GM19035 (cell line): ENCODE measurements at regions not wholly inside any gene's neighbourhood (a gene's known extent, or its start where the extent isn't known, plus 50 kb on each side); places are given as distances from the start of the nearest gene placed in this dataset.

Source experiments
- ATAC-seq: cut with Tn5 transposase; IDR thresholded peaks from one replicate; pipeline ENCODE4 v1.9.1; 2021; ENCODE audit not compliant: unreplicated experiment

DNA sequence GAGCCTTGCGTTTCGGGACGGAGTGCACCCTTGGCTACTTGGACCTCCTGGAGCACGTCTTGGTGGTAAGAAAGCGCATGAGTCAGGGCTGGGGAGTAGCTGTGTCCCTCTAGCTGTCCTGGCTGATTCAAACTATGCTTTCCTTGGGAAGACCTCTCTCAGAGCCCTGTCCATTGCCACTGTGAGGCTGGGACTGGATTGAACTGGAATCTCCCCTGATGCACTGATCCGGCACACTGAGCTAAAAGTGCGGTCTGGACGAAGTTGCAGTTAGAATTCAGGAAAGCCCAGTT lies 232.6 kb upstream of the TPM1 start:
- ATAC-seq = no peak

DNA sequence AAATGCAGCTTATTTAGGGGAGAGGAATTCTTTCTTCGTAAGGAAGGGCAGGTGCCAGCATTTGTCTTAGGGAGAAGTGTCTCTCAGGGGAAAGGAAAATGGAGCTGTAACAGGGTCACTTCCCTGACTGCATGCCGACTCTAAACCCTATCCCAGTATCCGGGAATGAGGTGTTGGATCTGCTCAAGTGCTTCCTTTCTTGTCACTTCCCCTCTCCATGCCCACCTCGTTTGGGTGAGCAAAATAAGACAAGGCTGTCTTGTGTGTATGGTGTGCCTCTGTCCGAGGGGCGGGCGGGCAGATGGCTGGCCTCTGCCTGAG lies 230.1 kb upstream of the TPM1 start:
- no peak for ATAC-seq

DNA sequence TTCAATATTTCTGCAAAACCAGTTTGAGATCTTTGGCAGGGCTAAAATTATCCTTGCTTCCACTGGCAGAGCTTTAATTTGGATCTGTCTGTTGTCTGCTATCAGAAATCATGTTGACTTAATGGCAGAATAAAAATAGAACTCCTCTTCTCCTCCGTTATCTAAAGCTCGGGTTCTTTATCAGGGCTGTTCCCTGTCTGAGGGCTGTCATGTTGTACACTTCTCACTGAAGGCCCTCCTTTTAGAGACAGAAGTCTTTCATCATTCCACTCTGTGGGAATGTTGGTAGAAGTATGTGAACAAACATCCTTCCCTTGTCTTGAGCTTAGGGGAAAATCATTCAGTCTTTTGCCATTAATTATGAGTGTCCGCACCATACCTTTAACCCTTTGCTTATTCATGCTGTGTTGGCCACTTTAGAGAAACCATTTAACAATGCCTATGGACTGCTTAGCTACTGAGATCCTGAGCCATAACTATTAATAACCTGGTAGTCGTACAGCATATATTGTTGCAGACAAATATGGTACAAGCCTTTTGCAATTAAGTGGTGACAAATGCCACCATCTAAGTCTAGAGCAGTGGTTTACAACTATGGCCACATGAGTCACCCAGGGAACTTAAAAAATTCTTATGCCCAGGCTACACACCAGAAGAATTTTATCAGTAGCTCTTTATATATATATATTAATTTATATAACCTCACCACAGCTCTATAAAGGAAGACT lies 226.0 kb upstream of the TPM1 start:
- ATAC-seq = no peak

DNA sequence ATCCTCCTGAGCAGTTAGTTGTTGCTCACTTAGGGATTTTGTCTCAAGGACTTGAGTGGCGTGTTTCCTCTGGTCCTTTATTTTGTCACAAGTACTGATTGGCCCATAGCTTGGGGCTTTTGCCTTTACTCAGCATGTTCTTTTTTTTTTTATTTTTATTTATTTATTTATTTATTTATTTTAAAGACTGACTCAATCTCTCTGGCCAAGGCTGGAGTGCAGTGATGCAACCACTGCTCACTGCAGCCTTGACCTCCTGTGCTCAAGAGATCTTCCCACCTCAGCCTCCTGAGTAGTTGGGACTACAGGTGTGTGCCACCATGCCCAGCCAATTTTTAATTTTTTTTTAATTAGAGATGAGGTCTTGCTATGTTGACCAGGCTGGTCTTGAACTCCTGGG lies 223.9 kb upstream of the TPM1 start:
- ATAC-seq = no peak

DNA sequence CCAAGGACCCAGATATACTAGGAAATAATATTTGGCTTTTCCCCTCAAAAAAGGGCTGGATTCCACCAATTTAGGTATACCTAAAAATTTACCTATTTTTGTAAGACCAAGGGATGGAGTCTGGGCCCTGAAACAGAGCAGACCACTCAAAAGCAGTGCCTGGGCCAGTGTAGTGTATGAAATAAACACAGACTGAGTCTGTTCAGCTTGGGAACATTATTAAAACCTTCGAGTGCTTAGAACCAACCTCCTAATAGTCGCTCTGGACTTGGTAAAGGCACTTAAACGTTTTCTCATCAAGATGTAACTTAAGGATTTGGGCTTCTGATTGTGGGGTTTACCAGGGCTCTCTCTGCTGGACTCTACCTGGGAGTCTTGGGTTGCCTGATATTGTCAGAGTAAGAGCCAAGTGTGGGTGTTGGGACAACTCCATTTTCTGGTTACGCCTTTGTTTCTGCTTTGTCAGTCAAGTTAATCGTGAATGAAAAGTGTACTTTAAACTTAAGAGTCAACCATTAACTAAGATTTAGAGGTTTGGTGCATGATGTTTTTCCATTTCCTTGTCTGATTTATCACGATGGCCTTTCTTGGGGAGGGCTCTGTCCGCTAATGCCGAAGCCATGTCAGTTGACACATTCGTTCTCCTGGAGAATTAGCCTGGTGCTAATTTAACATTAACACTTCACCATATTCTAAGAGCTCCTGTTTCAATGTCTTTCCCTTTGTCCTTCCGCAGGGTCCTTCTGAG lies 221.0 kb upstream of the TPM1 start:
- ATAC-seq = no peak

DNA sequence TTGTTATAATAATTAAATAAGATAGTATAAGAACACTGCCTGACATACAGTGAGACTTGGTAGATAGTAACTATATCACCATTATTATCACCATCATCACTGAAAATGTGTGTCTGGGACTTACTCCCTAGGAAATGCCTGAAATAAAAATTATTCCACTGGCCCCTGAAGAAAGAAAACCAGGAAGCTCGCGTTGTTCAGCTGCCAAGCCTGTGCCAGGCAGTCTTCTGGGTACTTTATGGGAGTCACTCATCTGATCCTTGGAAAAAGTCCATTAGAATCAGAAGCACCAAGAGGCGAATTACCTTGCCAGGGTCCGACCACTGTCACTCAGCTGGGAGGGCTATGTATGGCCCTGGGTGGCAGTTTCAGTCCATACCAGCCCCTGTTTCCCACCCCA lies 220.3 kb upstream of the TPM1 start:
- no peak for ATAC-seq

DNA sequence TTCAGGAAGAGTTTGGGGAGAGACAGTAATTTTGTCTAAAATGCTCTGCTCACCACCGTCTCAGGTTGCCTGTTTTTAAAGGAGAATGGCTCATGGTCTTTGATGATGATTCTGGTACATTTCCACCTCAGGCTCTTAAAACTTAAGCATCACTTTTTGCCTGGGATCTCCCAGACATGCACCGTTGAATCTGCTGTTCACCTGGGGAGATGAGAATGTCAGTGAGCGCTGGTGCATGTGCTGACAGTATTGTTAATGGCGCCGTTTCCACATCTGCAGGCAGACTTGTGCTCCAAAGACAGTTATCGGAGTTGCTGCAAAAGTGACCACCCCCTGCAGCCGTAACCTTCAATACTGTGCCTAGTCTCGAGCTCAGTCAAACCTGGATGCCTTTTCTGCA lies 219.0 kb upstream of the TPM1 start:
- ATAC-seq = no peak

DNA sequence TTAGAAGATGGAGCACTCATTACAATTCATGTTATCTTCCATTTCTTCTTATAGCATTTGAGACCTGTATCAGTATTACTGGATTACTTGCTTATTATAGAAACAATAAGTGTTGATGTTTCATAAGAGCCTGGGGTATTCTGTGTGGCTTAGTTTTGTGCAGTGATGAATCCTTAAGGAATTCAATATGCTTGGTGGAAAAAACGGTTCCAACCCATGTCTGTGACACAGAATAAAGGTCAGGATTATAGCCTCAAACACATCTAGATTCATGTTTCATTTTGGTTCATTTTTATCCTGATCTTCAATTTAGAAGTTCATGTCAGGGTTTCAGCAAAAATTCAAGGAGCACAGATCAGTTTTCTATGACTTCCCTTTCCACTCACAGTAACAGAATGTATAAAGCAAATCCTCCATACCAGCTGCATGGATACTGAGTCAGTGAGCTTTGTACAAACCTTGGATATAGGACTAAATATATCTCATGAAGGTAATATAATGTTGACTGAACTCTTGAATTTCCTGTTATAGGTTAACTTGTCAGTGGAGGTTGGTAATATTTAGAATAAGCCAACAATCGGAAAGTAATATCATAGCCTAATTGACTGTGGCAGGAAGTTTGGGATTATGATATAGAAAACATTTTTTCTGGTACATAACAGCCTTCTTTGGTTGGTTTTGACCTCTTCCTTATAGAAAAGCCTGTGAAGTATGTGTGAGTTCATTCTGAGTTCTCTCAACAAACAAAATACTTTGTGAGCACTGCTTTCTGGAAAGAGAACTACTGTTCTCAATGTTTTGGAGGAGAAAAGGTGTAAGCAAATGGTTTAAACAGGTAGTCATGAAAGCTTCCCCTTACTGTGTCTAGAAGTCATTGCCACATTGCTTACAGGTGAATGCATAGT lies 218.2 kb upstream of the TPM1 start:
- ATAC-seq = no peak

DNA sequence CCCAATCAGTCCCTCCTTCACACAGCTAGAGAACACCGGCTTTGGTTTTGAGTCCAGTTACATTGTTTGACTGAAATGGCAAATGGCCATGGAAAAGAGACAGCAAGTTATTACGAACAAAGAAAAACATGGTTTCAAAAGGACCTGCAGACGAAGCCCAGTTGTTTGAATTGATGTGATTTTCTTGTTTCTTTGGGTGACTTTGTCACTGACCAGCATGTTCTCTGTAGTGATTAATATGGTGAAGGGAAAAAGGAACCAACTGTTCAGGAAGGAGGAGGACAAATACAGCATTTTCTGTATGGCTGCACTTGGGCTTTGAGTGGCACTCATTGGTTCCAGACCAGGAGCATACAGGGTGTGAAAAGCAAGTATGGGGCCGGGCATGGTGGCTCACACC lies 217.4 kb upstream of the TPM1 start:
- no peak for ATAC-seq

DNA sequence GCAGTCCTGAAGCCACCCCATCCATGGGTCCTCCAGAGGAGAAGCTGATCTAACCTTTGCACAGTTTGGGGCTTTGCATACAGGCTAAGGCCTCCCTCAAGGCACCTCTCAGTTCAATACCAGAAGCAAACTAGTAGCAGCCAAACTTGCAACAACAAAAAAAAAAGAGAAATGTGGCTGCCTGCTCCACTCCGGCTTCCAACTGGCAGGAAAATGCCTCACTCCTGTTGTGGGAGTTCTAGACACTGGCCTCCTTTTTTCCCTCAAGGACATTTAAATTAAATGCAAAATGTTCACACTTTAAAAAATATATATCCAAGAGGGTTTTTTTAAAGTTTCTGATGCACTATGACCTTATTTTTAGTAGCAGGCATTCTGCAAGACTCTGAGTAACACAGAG lies 216.0 kb upstream of the TPM1 start:
- no peak for ATAC-seq

DNA sequence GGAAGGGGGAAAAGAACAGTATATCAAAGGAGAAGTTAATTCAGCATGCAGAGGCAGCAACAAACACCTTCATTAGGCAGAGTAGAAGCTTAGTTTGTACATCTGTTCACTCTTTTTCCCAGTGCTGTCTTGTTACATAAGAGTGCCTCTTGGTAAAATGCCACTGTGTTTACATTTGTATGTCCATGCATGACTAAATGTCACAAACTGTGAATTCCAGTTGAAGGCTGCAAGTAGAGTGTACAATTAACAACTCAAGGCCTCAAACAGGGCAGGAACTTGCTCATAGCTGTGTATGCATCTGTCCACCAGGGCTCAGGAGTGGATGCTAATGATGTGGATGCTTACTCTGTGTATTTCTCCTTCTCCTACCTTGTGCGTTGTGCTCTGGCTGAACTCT lies 214.2 kb upstream of the TPM1 start:
- ATAC-seq = no peak

DNA sequence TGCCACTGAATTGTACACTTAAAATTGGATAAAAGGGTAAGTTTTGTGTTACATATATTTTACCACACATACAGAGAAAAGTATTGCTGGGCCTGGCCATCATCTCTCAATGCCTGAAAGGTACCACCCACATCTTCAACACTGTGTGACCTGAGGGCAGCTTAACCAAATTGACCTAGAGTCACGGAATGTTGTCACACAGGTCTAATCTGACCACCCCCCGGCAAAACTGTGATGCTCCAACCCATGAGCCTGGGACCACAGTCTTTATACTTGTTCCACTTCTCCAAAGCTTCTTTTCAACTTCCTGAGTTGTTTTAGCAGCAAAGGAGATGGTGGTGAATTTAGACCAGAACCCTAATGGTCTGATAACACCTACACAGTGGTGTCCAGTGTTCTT lies 210.3 kb upstream of the TPM1 start:
- no peak for ATAC-seq

DNA sequence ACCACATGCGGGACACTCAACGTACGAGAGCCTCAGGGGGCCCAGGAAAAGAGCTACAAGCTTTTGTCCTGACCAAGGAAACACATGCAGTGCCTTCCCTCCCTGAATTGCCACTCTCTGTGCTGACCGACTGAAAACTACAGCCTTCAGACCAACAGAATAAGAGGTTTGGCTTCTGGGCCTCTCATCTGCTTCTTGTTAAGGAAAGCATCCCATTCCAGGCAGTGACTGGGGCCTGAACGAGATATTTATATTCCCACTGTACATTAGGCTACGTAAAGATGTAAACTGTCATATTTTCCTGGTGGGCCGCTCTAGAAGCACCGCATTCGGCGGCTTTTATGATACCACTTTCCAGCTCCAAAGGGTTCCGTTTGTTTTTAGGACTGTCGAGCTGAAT lies 208.9 kb upstream of the TPM1 start:
- no peak for ATAC-seq

DNA sequence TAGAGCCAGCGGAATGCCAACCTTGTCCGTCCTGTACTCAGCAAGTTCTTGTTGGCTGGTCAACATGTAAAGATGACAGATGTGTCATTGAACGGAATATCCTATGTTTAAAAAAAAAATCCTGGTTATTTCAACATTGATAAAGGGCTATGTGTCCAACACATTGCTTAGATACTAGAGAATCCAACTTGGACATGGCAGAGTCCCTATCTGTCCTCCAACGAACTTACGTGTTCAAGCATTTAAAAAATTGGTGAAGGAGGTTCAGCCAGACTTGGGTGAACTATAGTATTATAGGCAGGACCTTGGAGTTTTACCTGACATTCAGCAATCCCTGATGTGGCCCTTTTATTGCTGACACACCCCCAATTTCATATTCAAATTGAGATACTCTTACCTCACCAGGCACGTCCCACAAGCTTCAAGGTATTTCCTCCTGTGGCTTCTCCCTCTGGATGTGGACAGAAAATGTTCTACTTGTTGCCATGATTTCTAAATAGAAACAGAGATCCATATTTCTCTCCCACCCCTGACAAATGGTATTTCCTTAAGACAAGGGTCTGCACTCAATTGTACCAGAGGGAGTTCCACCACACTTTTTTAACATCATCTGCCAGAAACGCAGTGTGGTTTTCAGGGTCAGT lies 207.7 kb upstream of the TPM1 start:
- no peak for ATAC-seq

DNA sequence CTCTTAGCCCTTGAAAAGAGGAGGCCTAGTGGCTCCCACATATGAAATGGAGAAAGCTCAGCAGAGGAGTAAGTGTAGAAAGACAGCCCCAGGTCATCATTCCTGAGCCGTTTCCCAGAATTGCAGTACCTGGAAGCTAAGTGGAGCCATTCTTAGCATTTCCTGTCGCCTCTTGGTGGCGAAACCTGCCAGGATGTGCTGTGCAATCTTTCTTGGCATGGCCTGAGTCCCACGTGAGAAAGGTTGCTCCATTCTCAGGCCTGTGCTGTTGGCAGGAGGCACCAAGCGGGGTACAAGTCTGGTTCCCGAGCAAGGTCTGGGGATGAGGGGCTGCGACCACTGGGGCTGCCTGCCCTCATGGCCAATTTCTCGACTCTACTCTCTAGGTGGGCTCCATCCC lies 207.2 kb upstream of the TPM1 start:
- ATAC-seq = no peak

DNA sequence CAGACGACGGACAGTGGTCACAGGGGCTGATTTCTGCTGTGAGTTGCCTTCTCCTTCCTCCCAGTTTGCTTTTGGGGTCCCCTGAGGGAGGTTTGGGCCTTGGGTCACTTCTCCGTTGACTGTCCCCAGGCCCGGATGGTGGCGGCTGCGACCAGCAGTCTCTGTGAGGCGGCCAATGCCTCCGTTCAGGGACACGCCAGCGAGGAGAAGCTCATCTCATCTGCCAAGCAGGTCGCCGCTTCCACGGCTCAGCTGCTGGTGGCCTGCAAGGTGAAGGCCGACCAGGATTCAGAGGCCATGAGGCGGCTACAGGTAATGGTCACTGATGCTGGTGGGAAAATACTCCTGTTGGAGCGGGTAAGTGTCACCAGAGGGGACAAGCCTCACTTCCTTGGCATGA lies 206.8 kb upstream of the TPM1 start:
- ATAC-seq = no peak

DNA sequence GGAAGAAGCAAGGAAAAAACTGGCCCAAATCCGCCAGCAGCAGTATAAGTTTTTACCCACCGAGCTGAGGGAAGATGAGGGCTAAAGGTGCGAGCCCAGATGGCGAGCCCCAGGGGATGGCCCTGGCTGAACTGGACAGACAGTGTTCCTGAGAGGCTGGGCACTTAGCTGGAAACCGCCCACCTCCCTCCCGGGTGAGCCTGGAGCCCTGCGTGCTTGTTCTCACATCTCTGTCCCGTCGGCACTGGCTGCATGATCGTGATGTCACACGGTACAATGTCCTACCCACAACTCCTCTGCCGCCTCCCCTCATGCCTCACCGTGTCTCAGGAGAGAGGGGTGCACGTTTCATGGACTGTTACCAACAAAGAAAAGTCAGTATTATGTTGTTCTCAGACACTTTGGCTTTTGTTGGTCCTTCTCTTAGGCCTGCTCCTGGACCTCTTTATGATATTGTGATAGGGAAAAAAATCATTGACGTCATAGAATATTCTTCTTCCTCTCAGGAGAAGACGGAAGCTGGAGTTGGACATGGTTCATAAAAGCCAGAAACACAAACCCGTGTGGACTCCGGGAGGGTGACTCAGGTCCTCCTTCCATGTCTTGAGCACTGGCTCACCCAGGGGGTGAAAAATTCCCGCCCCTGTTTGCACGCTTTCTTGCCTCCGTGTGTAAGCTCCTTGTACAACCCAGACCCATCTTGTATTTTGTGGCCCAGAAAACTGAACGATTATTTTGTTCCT lies 201.8 kb upstream of the TPM1 start:
- ATAC-seq = no peak

DNA sequence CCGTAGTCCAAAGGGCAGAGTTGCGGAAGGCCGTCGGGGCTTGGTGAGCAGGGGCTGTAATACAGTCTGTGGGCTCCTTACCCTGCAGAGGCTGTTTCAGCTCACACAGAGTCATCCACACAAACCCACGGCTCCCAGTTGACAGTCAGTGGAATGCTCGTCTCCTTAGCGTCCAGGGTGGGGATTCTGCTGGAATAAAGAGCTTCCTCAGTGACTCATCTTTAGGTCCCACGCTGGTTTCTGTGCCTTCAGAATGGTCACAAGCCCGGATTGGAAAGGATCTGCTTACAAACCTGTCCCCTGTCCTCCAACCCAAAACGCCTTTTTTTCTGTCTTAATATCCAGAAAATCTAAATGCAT lies 201.3 kb upstream of the TPM1 start:
- no peak for ATAC-seq

DNA sequence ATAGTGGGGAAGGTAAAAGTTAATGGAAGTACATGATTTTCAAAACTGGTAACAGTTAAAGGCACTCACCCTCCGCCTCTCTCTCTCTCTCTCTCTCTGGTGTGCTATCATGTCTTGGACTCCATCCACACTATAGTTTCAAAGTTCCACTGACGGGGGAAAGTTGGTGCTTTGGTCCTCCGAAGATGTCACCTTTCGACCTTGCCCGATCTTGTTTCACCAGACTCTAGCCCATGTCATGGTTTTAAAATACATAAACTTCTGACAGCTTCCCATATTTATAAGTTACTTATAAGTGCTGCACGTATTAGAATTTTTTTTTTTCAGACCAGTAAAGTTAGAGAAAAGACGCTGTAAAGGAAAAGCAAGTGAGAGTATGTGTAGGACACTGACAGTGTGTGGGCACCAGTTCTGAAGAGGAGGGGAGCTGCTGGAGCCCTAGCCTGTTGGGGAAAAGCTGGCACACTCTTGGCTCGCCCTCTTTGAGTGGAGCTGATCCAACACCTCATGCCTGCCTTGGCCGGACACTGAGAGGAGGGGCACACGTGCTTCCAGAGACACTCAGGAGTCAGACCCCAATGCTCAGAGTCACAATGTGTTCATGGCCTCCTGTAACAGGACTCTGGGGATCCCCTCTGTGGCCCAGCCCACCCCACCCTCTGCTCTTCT lies 200.5 kb upstream of the TPM1 start:
- no peak for ATAC-seq

DNA sequence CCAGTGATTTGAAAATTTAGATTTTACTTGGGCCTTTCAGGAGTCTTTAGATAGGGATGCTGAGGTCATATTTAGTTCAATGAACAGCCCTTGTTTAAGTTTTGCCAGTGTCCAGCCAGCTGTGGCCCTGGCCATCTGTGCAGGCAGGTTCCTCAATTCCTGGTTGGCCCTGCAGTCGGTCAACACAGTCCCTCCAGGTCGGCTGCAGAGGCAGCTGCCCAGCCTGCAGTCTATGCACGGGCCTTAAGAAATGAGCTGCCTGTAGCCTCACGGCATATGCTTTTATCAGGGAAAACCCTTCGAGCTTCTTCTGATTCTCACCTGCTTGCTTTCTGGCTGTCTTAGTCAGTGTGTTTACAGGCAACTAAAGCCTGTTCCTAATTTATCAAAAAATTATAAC lies 199.2 kb upstream of the TPM1 start:
- no peak for ATAC-seq
